Calu3 (cell line): ENCODE measurements at regions not wholly inside any gene's neighbourhood (a gene's known extent, or its start where the extent isn't known, plus 50 kb on each side); places are given as distances from the start of the nearest gene placed in this dataset.
A peak's percentile ranks its signal among the peaks of the same experiment; 100 is the strongest.

Source experiments
- BruUV-seq: library from RNA; stranded (reverse); fragments of 400-500 nt; replicated peaks from 2 replicates; lab custom pipeline; 2021; lab: Mats Ljungman, UMichigan
- CTCF ChIA-PET: fragments of 300-600 bp; sonication (Branson Sonifier 250); formaldehyde crosslinking; loops from one replicate; lab custom pipeline; 2022; ENCODE audit warnings: antibody characterized with exemption; lab: Charles Lee
- DNase-seq: peaks from one replicate; pipeline ENCODE4 v3.0.0; 2022
- H3K27ac Mint-ChIP-seq: one replicate; pipeline ENCODE4 v1.8.0; 2022; ENCODE audit warnings: mixed read lengths; ENCODE audit not compliant: unreplicated experiment
- H3K27me3 Mint-ChIP-seq: one replicate; pipeline ENCODE4 v1.8.0; 2022; ENCODE audit warnings: mixed read lengths; ENCODE audit not compliant: unreplicated experiment
- H3K36me3 Mint-ChIP-seq: one replicate; pipeline ENCODE4 v1.8.0; 2022; ENCODE audit warnings: mild to moderate bottlenecking, moderate library complexity, mixed read lengths; ENCODE audit not compliant: insufficient read depth, unreplicated experiment
- H3K4me1 Mint-ChIP-seq: one replicate; pipeline ENCODE4 v1.8.0; 2022; ENCODE audit warnings: mild to moderate bottlenecking, low read depth, mixed read lengths; ENCODE audit not compliant: unreplicated experiment
- H3K4me3 Mint-ChIP-seq: one replicate; pipeline ENCODE4 v1.8.0; 2022; ENCODE audit warnings: mild to moderate bottlenecking, low read depth, moderate library complexity, mixed read lengths; ENCODE audit not compliant: unreplicated experiment
- H3K9me3 Mint-ChIP-seq: one replicate; pipeline ENCODE4 v1.8.0; 2022; ENCODE audit warnings: low read depth, mixed read lengths; ENCODE audit not compliant: unreplicated experiment
- CTCF ChIP-seq: fragments of 200-600 bp; IDR thresholded peaks from one replicate; pipeline ENCODE4 v1.8.0; 2022; ENCODE audit warnings: antibody characterized with exemption; ENCODE audit not compliant: unreplicated experiment
- intact Hi-C: fragments of 100-400 bp; cut with micrococcal nuclease; formaldehyde crosslinking; loops from one replicate; pipeline ENCODE4 v1.10.0; 2022; ENCODE audit not compliant: unreplicated experiment

GRCh38 chr3:25854214-25854613 is 64.3 kb downstream of the OXSM start:
- Mint-ChIP-seq H3K36me3 (no peaks in the 10 kb centered on the region), H3K9me3 (no peaks in the 10 kb centered on the region), H3K4me3 (peak overlapping the region; percentile 16), H3K27me3 (no peaks in the 10 kb centered on the region), H3K4me1 (peaks cover 26% of the 10 kb centered on the region), H3K27ac (no peak overlapping the region)
- BruUV-seq, result no TSS peak
- CTCF ChIA-PET, result interaction anchor here (0.9 to 1.6 kb wide), 5 partner anchors 10 to 206 kb away, joined by 3 to 5 read pairs (median 4); partner anchors contain the start of gene NGLY1
- intact Hi-C loops, result no loop called here
- TF ChIP-seq CTCF, result no peak
- DNase-seq, result no peak

- H3K4me3 Mint-ChIP-seq, result peak overlapping the region; percentile 16
- no TSS peak for BruUV-seq
- intact Hi-C loops, result loop anchor here (5.0 kb wide), 1 partner anchor 192 kb away; the partner anchor contains the start of gene TOP2B
- peak; percentile 4 for DNase-seq
- H3K36me3 Mint-ChIP-seq, result no peaks in the 10 kb centered on the region
- no peaks in the 10 kb centered on the region for H3K27me3 Mint-ChIP-seq
- H3K27ac Mint-ChIP-seq, result no peak overlapping the region
- no peaks in the 10 kb centered on the region for H3K9me3 Mint-ChIP-seq
- H3K4me1 Mint-ChIP-seq, result peaks cover 26% of the 10 kb centered on the region
- TF ChIP-seq CTCF, result no peak
- CTCF ChIA-PET, result interaction anchor here (0.9 to 1.6 kb wide), 5 partner anchors 10 to 108 kb away, joined by 3 to 5 read pairs (median 3); partner anchors contain the start of gene NGLY1
These were observed 64.7 kb downstream of the OXSM start for GRCh38 chr3:25854635-25855034.

- no peaks in the 10 kb centered on the region for H3K36me3 Mint-ChIP-seq
- H3K4me3 Mint-ChIP-seq, result no peak overlapping the region
- intact Hi-C loops, result loop anchor here (5.0 kb wide), 1 partner anchor 193 kb away; the partner anchor contains the start of gene TOP2B
- peaks cover 26% of the 10 kb centered on the region for H3K4me1 Mint-ChIP-seq
- no peak for TF ChIP-seq CTCF
- CTCF ChIA-PET, result interaction anchor here (1.0 to 1.5 kb wide), 4 partner anchors 18 to 207 kb away, joined by 3 to 7 read pairs (median 3); partner anchors contain the start of gene NGLY1
- DNase-seq, result no peak
- H3K27ac Mint-ChIP-seq, result no peak overlapping the region
- BruUV-seq, result no TSS peak
- H3K27me3 Mint-ChIP-seq, result no peaks in the 10 kb centered on the region
- H3K9me3 Mint-ChIP-seq, result no peaks in the 10 kb centered on the region
These were observed 65.4 kb downstream of the OXSM start for GRCh38 chr3:25855266-25855784.

- Mint-ChIP-seq H3K9me3 (no peaks in the 10 kb centered on the region), H3K27me3 (no peaks in the 10 kb centered on the region), H3K27ac (no peak overlapping the region), H3K4me1 (peaks cover 26% of the 10 kb centered on the region), H3K36me3 (no peaks in the 10 kb centered on the region), H3K4me3 (no peak overlapping the region)
- CTCF ChIA-PET, result interaction anchor here (0.5 to 1.0 kb wide), 6 partner anchors 13 to 1400 kb away, joined by 3 to 6 read pairs (median 4); partner anchors contain the start of gene NGLY1
- DNase-seq, result peak; percentile 3
- intact Hi-C loops, result loop anchor here (1.0 to 5.0 kb wide), 3 partner anchors 14 to 208 kb away; partner anchors contain the start of gene TOP2B
- TF ChIP-seq CTCF, result peak; percentile 40
- BruUV-seq, result no TSS peak
These were observed 67.1 kb downstream of the OXSM start for GRCh38 chr3:25856902-25857518.
